Right lobe of liver (tissue), 6 donors: ENCODE measurements at regions not wholly inside any gene's neighbourhood (a gene's known extent, or its start where the extent isn't known, plus 50 kb on each side); places are given as distances from the start of the nearest gene placed in this dataset.

Experiments used
- ATAC-seq, 4 donors: fragments of 200-7000 bp; cut with Tn5 transposase; one replicate each; pipeline ENCODE4 v1.9.1; 2020; ENCODE audit warnings: mild to moderate bottlenecking in 4 of 4, moderate library complexity in 4 of 4
- DNase-seq, 3 donors: peaks; one replicate each; pipeline ENCODE4 v3.0.0-alpha.2; 2020
- H3K27ac ChIP-seq, 3 donors: fragments of 200-600 bp; one replicate each; pipeline ENCODE4 v1.8.0; 2022
- H3K27me3 ChIP-seq, 2 donors: fragments of 200-600 bp; one replicate each; pipeline ENCODE4 v1.8.0; 2022
- H3K36me3 ChIP-seq, 4 donors: fragments of 200-600 bp; sonication (generic) in 1 of 4; one replicate each; pipeline versions ENCODE4 v1.5.1 to v1.8.0; 2017 to 2022; ENCODE audit warnings: control low read depth in 1 of 4
- H3K4me1 ChIP-seq, 4 donors: fragments of 200-600 bp; sonication (generic) in 1 of 4; one replicate each; pipeline versions ENCODE4 v1.5.1 to v1.8.0; 2017 to 2022; ENCODE audit warnings: control low read depth in 1 of 4
- H3K4me3 ChIP-seq, 3 donors: fragments of 200-600 bp; one replicate each; pipeline ENCODE4 v1.8.0; 2022
- H3K9me3 ChIP-seq, 4 donors: fragments of 200-600 bp; sonication (generic) in 1 of 4; one replicate each; pipeline versions ENCODE4 v1.5.1 to v1.8.0; 2017 to 2022; ENCODE audit warnings: control low read depth in 1 of 4
- CTCF ChIP-seq, 4 donors: fragments of 200-600 bp in 3 of 4; fragments of 450-650 bp in 1 of 4; IDR thresholded peaks; one replicate each; pipeline versions ENCODE4 v1.5.1 to v1.8.0; 2016 to 2022; ENCODE audit warnings: antibody characterized with exemption in 4 of 4, mild to moderate bottlenecking in 2 of 4
- POLR2A ChIP-seq: fragments of 450-650 bp; IDR thresholded peaks from one replicate; pipeline ENCODE4 v1.6.1; 2017; ENCODE audit warnings: antibody characterized with exemption, mild to moderate bottlenecking
- WGBS: methylation state at CpG from one replicate; pipeline ENCODE4 v1.1.6; 2018; ENCODE audit warnings: low coverage, low lambda C conversion rate; ENCODE audit not compliant: insufficient coverage; ENCODE audit errors: missing lambda C conversion rate; 5-methylcytosine and 5-hydroxymethylcytosine counted together
- intact Hi-C, 2 donors: fragments of 100-400 bp; cut with DNase I; formaldehyde crosslinking; loops; one replicate each; pipeline versions ENCODE4 v1.11.2 to v1.14.1; 2022
- donor health status: DM: no; HTN: yes; CAD: no.
- donor health status: DM: no; HTN: no; CAD: no.
- donor health status: DM: no; HTN: no; CAD: no.
- donor health status: DM: no; HTN: yes; CAD: no.
- donor health status: DM: no; HTN: yes; CAD: no.

- Histone ChIP-seq H3K27ac (no peak overlapping the region), H3K4me3 (no peak overlapping the region), H3K4me1 (no peaks in the 10 kb centered on the region), H3K27me3 (no peaks in the 10 kb centered on the region), H3K36me3 (no peaks in the 10 kb centered on the region), H3K9me3 (no peaks in the 10 kb centered on the region)
- TF ChIP-seq CTCF (IDR thresholded peaks at IDR 0.05) (no peak), POLR2A (no peak)
- intact Hi-C loops, result no loop called here
- DNase-seq, result no peak
- no peak for ATAC-seq
Observed at GRCh38 chr2:67567886-67568285, 170.8 kb downstream of the ETAA1 start.

DNA sequence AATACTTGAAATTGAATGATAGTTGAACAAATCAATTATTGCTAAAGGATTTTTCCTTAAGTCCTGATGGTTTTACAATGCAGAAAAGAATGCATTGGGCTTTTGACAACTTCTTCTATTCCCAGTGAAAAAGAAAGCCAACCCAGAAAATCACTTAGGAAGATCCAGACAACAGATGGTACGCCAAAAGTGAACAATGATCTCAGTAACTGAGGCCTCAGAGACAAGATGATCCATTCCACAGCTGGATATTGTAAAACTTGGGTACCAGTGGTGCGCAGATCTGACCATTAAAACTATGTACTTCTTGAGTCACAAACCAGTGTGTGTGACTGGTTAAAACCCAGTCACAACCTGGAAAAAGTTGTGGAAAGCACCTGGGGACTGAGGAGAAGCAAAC is 173.5 kb downstream of the ETAA1 start:
- Histone ChIP-seq H3K9me3 (no peaks in the 10 kb centered on the region), H3K27ac (no peak overlapping the region), H3K4me1 (no peaks in the 10 kb centered on the region), H3K36me3 (no peaks in the 10 kb centered on the region), H3K4me3 (no peak overlapping the region), H3K27me3 (no peaks in the 10 kb centered on the region)
- TF ChIP-seq POLR2A, result no peak
- no peak for TF ChIP-seq CTCF (IDR thresholded peaks at IDR 0.05)
- no peak for ATAC-seq
- WGBS, result 59% methylated on average over 2 of the region's 2 CpGs
- no peak for DNase-seq
- intact Hi-C loops, result no loop called here

DNA sequence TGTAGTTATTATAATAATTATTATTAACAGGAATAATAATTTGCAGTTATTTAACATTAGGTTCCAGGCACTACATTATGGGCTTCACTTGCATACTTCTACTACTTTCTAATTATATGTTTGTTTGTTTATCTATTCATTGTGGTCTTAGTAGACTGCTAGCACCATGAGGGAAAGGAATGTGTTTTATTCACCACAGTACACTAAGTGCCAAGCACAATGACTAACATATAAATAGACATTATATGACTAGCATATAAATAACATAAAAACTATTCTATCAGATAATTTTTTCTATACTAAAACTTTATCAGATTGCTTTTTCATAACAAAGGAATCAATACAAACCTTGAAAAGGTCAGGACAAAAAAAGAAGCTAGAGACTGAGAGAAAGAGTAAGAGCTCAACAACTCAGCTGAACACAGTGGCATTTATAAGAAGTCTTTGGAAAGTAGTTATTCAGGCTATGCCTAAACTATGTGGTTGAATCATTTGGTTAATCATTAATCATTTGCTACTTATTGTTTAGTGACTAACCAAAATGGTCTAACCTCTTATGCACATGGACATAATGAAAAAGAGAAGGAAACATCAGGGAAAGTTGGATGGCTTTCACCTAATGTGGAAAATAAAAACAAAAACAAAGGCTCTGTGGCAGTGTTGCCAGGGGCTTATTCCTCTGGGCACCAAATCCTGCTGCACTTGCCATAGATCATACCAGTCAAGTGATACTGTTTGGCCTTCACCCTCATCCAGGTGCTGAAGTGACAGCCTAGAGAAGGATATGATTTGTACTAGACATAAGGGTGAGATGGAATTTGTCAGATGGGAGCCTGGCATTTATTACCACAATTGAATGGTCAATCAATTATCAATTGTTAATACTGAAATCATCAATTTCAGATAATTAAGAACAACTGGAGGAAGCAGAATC is 174.9 kb downstream of the ETAA1 start:
- H3K4me3 ChIP-seq, result no peak overlapping the region
- DNase-seq, result no peak
- H3K27me3 ChIP-seq, result no peaks in the 10 kb centered on the region
- no peak for ATAC-seq
- intact Hi-C loops, result no loop called here
- H3K4me1 ChIP-seq, result no peaks in the 10 kb centered on the region
- H3K27ac ChIP-seq, result no peak overlapping the region
- no peak for TF ChIP-seq CTCF (IDR thresholded peaks at IDR 0.05)
- TF ChIP-seq POLR2A, result no peak
- H3K9me3 ChIP-seq, result no peaks in the 10 kb centered on the region
- H3K36me3 ChIP-seq, result no peaks in the 10 kb centered on the region

- H3K4me1 ChIP-seq, result no peaks in the 10 kb centered on the region
- H3K27me3 ChIP-seq, result no peaks in the 10 kb centered on the region
- intact Hi-C loops, result no loop called here
- no peak overlapping the region for H3K27ac ChIP-seq
- TF ChIP-seq POLR2A (no peak), CTCF (IDR thresholded peaks at IDR 0.05) (no peak)
- H3K9me3 ChIP-seq, result no peaks in the 10 kb centered on the region
- no peak overlapping the region for H3K4me3 ChIP-seq
- no peaks in the 10 kb centered on the region for H3K36me3 ChIP-seq
- DNase-seq (no peak), ATAC-seq (no peak)
- WGBS, result 40% methylated on average over 3 of the region's 3 CpGs
Observed at GRCh38 chr2:67572721-67573435, 175.7 kb downstream of the ETAA1 start.
